ENCODE measurements at regions not wholly inside any gene's neighbourhood (a gene's known extent, or its start where the extent isn't known, plus 50 kb on each side); places are given as distances from the start of the nearest gene placed in this dataset.

- H2BK15ac ChIP-seq (ENCODE audit: low read depth, low read length) = no peak overlapping the region
- H3K56ac ChIP-seq (ENCODE audit: extremely low read depth, insufficient read depth, low read length) = no peak overlapping the region
- DNase-seq (no peak), ATAC-seq (ENCODE audit: low read depth) (no peak)
- WGBS, 2 experiments (ENCODE audit: extremely low coverage in 2 of 2, insufficient read length in 1 of 2) = no CpG with 5 or more reads among the region's 2 CpGs
- H3K9me1 ChIP-seq (ENCODE audit: insufficient read depth, low read length) = peaks cover 18% of the 10 kb centered on the region
- no peak overlapping the region for H2AK9ac ChIP-seq (replicated peaks; ENCODE audit: low read depth, low read length, poor library complexity)
- ChIA-PET POLR2A (ENCODE audit: unreplicated experiment) (no interaction called here), CTCF (no interaction called here)
- H3K27me3 ChIP-seq (ENCODE audit: control insufficient read depth, insufficient read depth, low read length) = peaks cover 3% of the 10 kb centered on the region; the same call in 1 of the 2 replicates
- no peak overlapping the region for H2AFZ ChIP-seq (replicated peaks; ENCODE audit: low read length, poor library complexity)
- intact Hi-C loops (cut with micrococcal nuclease) = no loop called here
- H3K9ac ChIP-seq (ENCODE audit: low read depth, low read length) = no peak overlapping the region
- no peaks in the 10 kb centered on the region for H4K20me1 ChIP-seq (ENCODE audit: insufficient read depth, low read length)
- no peak overlapping the region for H3K4me3 ChIP-seq (ENCODE audit: insufficient read depth, low read depth, low read length)
- H3K18ac ChIP-seq (ENCODE audit: low read depth, low read length) = no peak overlapping the region
- no TSS peak for BruUV-seq (replicated peaks)
- H4K5ac ChIP-seq (ENCODE audit: low read depth, low read length) = no peak overlapping the region
- no peak overlapping the region for H2AK5ac ChIP-seq (ENCODE audit: low read depth, low read length)
- in situ Hi-C loops (cut with MboI; ENCODE audit: low sequenced_read_pairs) = no loop called here
- H3K79me1 ChIP-seq (ENCODE audit: low read depth in 1 of 2, low read length in 2 of 2) = 0 out of 4 replicates have a peak, but pooled peaks cover 0 to 5% of the 10 kb centered on the region in 2 experiments
- H3K36me3 ChIP-seq (ENCODE audit: control insufficient read depth, insufficient read depth, low read length) = no peaks in the 10 kb centered on the region
- H3K27ac ChIP-seq (ENCODE audit: insufficient read depth, low read length) = no peak overlapping the region
- H3K14ac ChIP-seq (replicated peaks; ENCODE audit: low read depth, low read length) = no peak overlapping the region
- H2BK120ac ChIP-seq (ENCODE audit: low read depth, low read length) = no peak overlapping the region; the same call in 1 of the 2 replicates
- no peak overlapping the region for H2BK5ac ChIP-seq (ENCODE audit: low read depth, low read length, poor library complexity, severe bottlenecking)
- no peak overlapping the region for H2BK20ac ChIP-seq (ENCODE audit: low read depth, low read length)
- no peak overlapping the region for H4K91ac ChIP-seq (ENCODE audit: insufficient read depth, low read depth, low read length)
- no peak for TF ChIP-seq RFX5 (IDR thresholded peaks at IDR 0.05; ENCODE audit: low read depth, low read length)
- no peak for TF ChIP-seq CEBPB (IDR thresholded peaks at IDR 0.05; ENCODE audit: low read depth, low read length)
- TF ChIP-seq, protein P1, sequence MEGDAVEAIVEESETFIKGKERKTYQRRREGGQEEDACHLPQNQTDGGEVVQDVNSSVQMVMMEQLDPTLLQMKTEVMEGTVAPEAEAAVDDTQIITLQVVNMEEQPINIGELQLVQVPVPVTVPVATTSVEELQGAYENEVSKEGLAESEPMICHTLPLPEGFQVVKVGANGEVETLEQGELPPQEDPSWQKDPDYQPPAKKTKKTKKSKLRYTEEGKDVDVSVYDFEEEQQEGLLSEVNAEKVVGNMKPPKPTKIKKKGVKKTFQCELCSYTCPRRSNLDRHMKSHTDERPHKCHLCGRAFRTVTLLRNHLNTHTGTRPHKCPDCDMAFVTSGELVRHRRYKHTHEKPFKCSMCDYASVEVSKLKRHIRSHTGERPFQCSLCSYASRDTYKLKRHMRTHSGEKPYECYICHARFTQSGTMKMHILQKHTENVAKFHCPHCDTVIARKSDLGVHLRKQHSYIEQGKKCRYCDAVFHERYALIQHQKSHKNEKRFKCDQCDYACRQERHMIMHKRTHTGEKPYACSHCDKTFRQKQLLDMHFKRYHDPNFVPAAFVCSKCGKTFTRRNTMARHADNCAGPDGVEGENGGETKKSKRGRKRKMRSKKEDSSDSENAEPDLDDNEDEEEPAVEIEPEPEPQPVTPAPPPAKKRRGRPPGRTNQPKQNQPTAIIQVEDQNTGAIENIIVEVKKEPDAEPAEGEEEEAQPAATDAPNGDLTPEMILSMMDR (conservative IDR thresholded peaks at IDR 0.05; ENCODE audit: low read depth, low read length) = no peak
- TF ChIP-seq USF2 (IDR thresholded peaks at IDR 0.05; ENCODE audit: low read depth, low read length) = no peak
- TF ChIP-seq FOS (IDR thresholded peaks at IDR 0.05; ENCODE audit: low read depth, low read length) = no peak
- no peaks in the 10 kb centered on the region; the same call in 1 of the 2 replicates for H3K9me3 ChIP-seq (ENCODE audit: control insufficient read depth, insufficient read depth, low read length)
- H3K4me1 ChIP-seq (ENCODE audit: control insufficient read depth, insufficient read depth, low read length) = peaks cover 9% of the 10 kb centered on the region
- H3K4ac ChIP-seq (ENCODE audit: low read depth, low read length) = no peak overlapping the region
- no peak overlapping the region for H3K4me2 ChIP-seq (ENCODE audit: low read depth, low read length)
- no peak overlapping the region for H3K23ac ChIP-seq (ENCODE audit: low read depth, low read length)
- dilution Hi-C loops (cut with HindIII; ENCODE audit: low sequenced_read_pairs, unreplicated experiment) = no loop called here
- no peak overlapping the region for H4K8ac ChIP-seq (ENCODE audit: low read depth in 2 of 2, low read length in 2 of 2)
Measured at GRCh38 chr9:88820055-88820454, 171.2 kb upstream of the S1PR3 start.

All from IMR-90 (cell line).